ENCODE measurements at regions not wholly inside any gene's neighbourhood (a gene's known extent, or its start where the extent isn't known, plus 50 kb on each side); places are given as distances from the start of the nearest gene placed in this dataset.

DNA sequence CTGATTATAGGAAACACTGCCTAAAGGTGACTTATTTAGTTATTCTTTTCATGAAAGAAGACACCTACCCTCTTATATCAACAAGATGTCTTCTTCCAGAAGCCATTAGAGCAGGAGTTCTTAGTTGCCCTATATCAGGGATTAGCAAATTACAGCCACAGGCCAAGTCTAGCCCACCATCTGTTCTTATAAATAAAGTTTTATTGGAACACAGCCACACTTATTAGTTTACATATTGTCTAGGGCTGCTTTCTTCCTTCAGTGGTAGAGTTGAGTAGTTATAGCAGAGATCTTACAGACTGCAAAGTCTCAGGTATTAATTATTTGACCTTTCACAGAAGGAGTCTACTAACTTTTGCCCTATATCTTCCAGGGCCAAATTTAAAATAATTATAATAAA lies 157.2 kb upstream of the NOCT start:
- TF ChIP-seq POLR2A (IDR thresholded peaks at IDR 0.05; ENCODE audit: low read length) (no peak), GATA1 (IDR thresholded peaks at IDR 0.05; ENCODE audit: low read depth, low read length) (no peak)
